HEK293T (cell line): ENCODE measurements at regions not wholly inside any gene's neighbourhood (a gene's known extent, or its start where the extent isn't known, plus 50 kb on each side); places are given as distances from the start of the nearest gene placed in this dataset.

ENCODE experiments used
- ARNT ChIP-seq: fragments of 450-650 bp; IDR thresholded peaks from 2 replicates; pipeline ENCODE4 v1.6.1; 2017; ENCODE audit warnings: mild to moderate bottlenecking
- BHLHE40 ChIP-seq: fragments of 450-650 bp; IDR thresholded peaks from 2 replicates; pipeline ENCODE4 v1.6.1; 2016; ENCODE audit warnings: mild to moderate bottlenecking, moderate library complexity, borderline replicate concordance
- CTBP1 ChIP-seq: fragments of 450-650 bp; IDR thresholded peaks from 2 replicates; pipeline ENCODE4 v1.6.1; 2016; ENCODE audit warnings: borderline replicate concordance
- ELF4 ChIP-seq: fragments of 450-650 bp; IDR thresholded peaks from 2 replicates; pipeline ENCODE4 v1.6.1; 2017; ENCODE audit warnings: antibody characterized with exemption
- FOXA1 ChIP-seq: fragments of 450-650 bp; IDR thresholded peaks from 2 replicates; pipeline ENCODE4 v1.6.1; 2016; ENCODE audit warnings: mild to moderate bottlenecking
- FOXK2 ChIP-seq: fragments of 450-650 bp; IDR thresholded peaks from 2 replicates; pipeline ENCODE4 v1.6.1; 2016; ENCODE audit warnings: mild to moderate bottlenecking
- FOXM1 ChIP-seq: fragments of 450-650 bp; IDR thresholded peaks from 2 replicates; pipeline ENCODE4 v1.6.1; 2017; ENCODE audit warnings: mild to moderate bottlenecking, borderline replicate concordance
- HDGF ChIP-seq: fragments of 450-650 bp; IDR thresholded peaks from 2 replicates; pipeline ENCODE4 v1.6.1; 2017; ENCODE audit warnings: antibody characterized with exemption, borderline replicate concordance
- LEF1 ChIP-seq: fragments of 450-650 bp; IDR thresholded peaks from 2 replicates; pipeline ENCODE4 v1.6.1; 2017; ENCODE audit warnings: mild to moderate bottlenecking, borderline replicate concordance
- SP1 ChIP-seq: fragments of 450-650 bp; IDR thresholded peaks from 2 replicates; pipeline ENCODE4 v1.6.1; 2017
- TARDBP ChIP-seq: fragments of 450-650 bp; IDR thresholded peaks from 2 replicates; pipeline ENCODE4 v1.6.1; 2016
- ZNF384 ChIP-seq: fragments of 450-650 bp; IDR thresholded peaks from 2 replicates; pipeline ENCODE4 v1.6.1; 2016
- TF ChIP-seq, protein P1 (sequence below): fragments of 450-650 bp; IDR thresholded peaks from 2 replicates; pipeline ENCODE4 v1.6.1; 2016

DNA sequence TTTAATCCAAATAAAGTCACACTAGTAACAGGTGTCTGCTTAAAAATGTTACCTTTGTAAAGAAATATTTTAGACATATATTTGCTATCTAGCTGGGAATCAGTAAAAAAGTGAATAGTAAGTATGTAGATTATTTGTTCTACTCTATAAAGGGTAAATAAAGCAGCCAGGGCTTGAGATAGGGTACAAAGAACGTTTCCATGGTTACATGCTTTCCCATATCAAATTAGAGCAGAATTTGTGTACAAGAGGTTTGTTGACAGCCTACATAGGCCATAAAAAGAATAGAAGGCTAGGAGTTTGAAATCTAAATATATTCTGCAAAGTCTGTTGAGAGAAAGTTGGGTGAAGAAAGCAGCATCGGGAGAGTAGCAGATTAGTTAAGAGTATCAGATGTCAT is 160.9 kb upstream of the POU5F2 start:
- TF ChIP-seq FOXM1 (no peak), SP1 (no peak), ZNF384 (no peak), BHLHE40 (no peak), FOXK2 (no peak), FOXA1 (no peak), ELF4 (no peak), LEF1 (no peak), CTBP1 (no peak), TARDBP (no peak), HDGF (no peak), ARNT (no peak)
- TF ChIP-seq, protein P1, sequence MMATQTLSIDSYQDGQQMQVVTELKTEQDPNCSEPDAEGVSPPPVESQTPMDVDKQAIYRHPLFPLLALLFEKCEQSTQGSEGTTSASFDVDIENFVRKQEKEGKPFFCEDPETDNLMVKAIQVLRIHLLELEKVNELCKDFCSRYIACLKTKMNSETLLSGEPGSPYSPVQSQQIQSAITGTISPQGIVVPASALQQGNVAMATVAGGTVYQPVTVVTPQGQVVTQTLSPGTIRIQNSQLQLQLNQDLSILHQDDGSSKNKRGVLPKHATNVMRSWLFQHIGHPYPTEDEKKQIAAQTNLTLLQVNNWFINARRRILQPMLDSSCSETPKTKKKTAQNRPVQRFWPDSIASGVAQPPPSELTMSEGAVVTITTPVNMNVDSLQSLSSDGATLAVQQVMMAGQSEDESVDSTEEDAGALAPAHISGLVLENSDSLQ, result no peak
